K562 (cell line): ENCODE measurements at regions not wholly inside any gene's neighbourhood (a gene's known extent, or its start where the extent isn't known, plus 50 kb on each side); places are given as distances from the start of the nearest gene placed in this dataset.

ENCODE experiments used
- BMI1 ChIP-seq: fragments of 150-350 bp; IDR thresholded peaks from 2 replicates; pipeline ENCODE4 v1.6.1; 2014; ENCODE audit warnings: low read length
- CBFA2T3 ChIP-seq: fragments of 450-650 bp; IDR thresholded peaks from 2 replicates; pipeline ENCODE4 v1.6.1; 2017
- HSF4 ChIP-seq: fragments of 250-450 bp; sonication (Bioruptor Pico); IDR thresholded peaks from 2 replicates; pipeline ENCODE4 v2.1.2; 2022; ENCODE audit warnings: mild to moderate bottlenecking, moderate library complexity, borderline replicate concordance
- MNT ChIP-seq, 2 experiments: fragments of 450-650 bp; conservative IDR thresholded peaks; 2 replicates each; pipeline ENCODE4 v1.6.1; 2017; ENCODE audit warnings: mild to moderate bottlenecking in 2 of 2, moderate library complexity in 2 of 2
- NR2C2 ChIP-seq, 2 experiments: fragments of 200-800 bp in 1 of 2; sonication (Bioruptor generic) in 1 of 2; sonication (generic) in 1 of 2; formaldehyde crosslinking in 1 of 2; IDR thresholded peaks; 2 replicates each; pipeline versions ENCODE4 v1.6.1 to v1.8.0; 2016 to 2022; ENCODE audit warnings: mild to moderate bottlenecking in 1 of 2, missing compliant biosample characterization in 1 of 2, missing genetic modification characterization in 1 of 2, missing genetic modification reagents in 1 of 2
- PBX2 ChIP-seq, 2 experiments: IDR thresholded peaks in 1 of 2; conservative IDR thresholded peaks in 1 of 2; 2 replicates each; pipeline ENCODE4 v1.6.1; 2016; ENCODE audit warnings: low read depth in 2 of 2, mild to moderate bottlenecking in 1 of 2, missing compliant biosample characterization in 1 of 2, missing genetic modification characterization in 1 of 2, moderate library complexity in 1 of 2
- ZMIZ1 ChIP-seq, 2 experiments: fragments of 150-350 bp in 1 of 2; IDR thresholded peaks; 2 replicates each; pipeline ENCODE4 v1.6.1; 2012 to 2016; ENCODE audit warnings: low read depth in 2 of 2, low read length in 2 of 2, mild to moderate bottlenecking in 1 of 2, moderate library complexity in 1 of 2
- ZNF263 ChIP-seq: sonication (generic); formaldehyde crosslinking; IDR thresholded peaks from 2 replicates; pipeline ENCODE4 v1.8.0; 2022; ENCODE audit warnings: mild to moderate bottlenecking, missing genetic modification reagents, borderline replicate concordance

GRCh38 chr12:127147724-127148123, 1119.2 kb upstream of the TMEM132C start (continued):
- TF ChIP-seq NR2C2 (CRISPR knock-in tag; IDR thresholded peaks at IDR 0.05) (no peak), NR2C2 (tag; IDR thresholded peaks at IDR 0.05) (peak; percentile 13; the same call in 1 of the 2 replicates), BMI1 (no peak), ZMIZ1 (IDR thresholded peaks at IDR 0.05; ENCODE audit: low read depth in 2 of 2, low read length in 2 of 2) (no peak), PBX2 (CRISPR knock-in tag; IDR thresholded peaks at IDR 0.05; ENCODE audit: low read depth) (no peak), PBX2 (tag; conservative IDR thresholded peaks at IDR 0.05; ENCODE audit: low read depth) (no peak), HSF4 (CRISPR knock-in tag) (no peak), CBFA2T3 (peak; percentile 27; the same call in 1 of the 2 replicates), MNT (conservative IDR thresholded peaks at IDR 0.05) (peak; percentile 41 to 64; a peak in 3 of 4 replicates), ZNF263 (CRISPR knock-in tag) (no peak)
